GM12878 (cell line): ENCODE measurements at regions not wholly inside any gene's neighbourhood (a gene's known extent, or its start where the extent isn't known, plus 50 kb on each side); places are given as distances from the start of the nearest gene placed in this dataset.

Experiments used
- ATAC-seq: fragments of 200-7000 bp; cut with Tn5 transposase; 3 replicates; pipeline ENCODE4 v1.9.1; 2020; ENCODE audit warnings: mild to moderate bottlenecking, moderate library complexity
- BruUV-seq: library from RNA; stranded (reverse); fragments of 400-500 nt; replicated peaks from 2 replicates; lab custom pipeline; 2021; lab: Mats Ljungman, UMichigan
- CTCF ChIA-PET: fragments of 300-600 bp; sonication (Branson Sonifier 250); formaldehyde crosslinking; extraction: SDS; loops from one replicate; lab custom pipeline; 2021; ENCODE audit warnings: inconsistent platforms; lab: Yijun Ruan, JAX
- POLR2A ChIA-PET: fragments of 350-600 bp; formaldehyde crosslinking; extraction: SDS; loops from one replicate; lab custom pipeline; 2021; ENCODE audit warnings: inconsistent platforms; lab: Charles Lee
- RAD21 ChIA-PET: fragments of 300-600 bp; sonication (Branson Sonifier 250); formaldehyde crosslinking; loops from one replicate; lab custom pipeline; 2023; ENCODE audit warnings: antibody characterized with exemption; ENCODE audit not compliant: unreplicated experiment; lab: Charles Lee
- SMC1A ChIA-PET: fragments of 300-600 bp; sonication (Branson Sonifier 250); formaldehyde crosslinking; loops from one replicate; lab custom pipeline; 2023; ENCODE audit not compliant: unreplicated experiment, uncharacterized antibody; lab: Charles Lee
- DNase-seq: peaks from one replicate; pipeline ENCODE4 v3.0.0-alpha.2; 2011; ENCODE audit warnings: low read depth, low spot score
- FAIRE-seq: peaks from 3 replicates; lab custom pipeline; 2011; peaks lifted over from hg19 to GRCh38; lab: Jason Lieb, UNC
- H2AFZ ChIP-seq: 2 replicates; pipeline ENCODE4 v1.6.0; 2011; ENCODE audit warnings: low read depth, low read length, control low read depth; ENCODE audit not compliant: control insufficient read depth
- H3K27ac ChIP-seq: 2 replicates; pipeline ENCODE4 v1.5.1; 2011; ENCODE audit warnings: control low read depth; ENCODE audit not compliant: control insufficient read depth, insufficient read depth
- H3K27me3 ChIP-seq, 2 experiments: replicated peaks in 1 of 2; 2 replicates each; pipeline versions ENCODE4 v1.6.0 to v1.6.1; 2011; ENCODE audit warnings: low read length in 1 of 2; ENCODE audit not compliant: control insufficient read depth in 2 of 2, insufficient read depth in 2 of 2
- H3K36me3 ChIP-seq, 2 experiments: 2 replicates each; pipeline ENCODE4 v1.5.1; 2011; ENCODE audit warnings: low read length in 1 of 2; ENCODE audit not compliant: control insufficient read depth in 2 of 2, insufficient read depth in 2 of 2
- H3K4me1 ChIP-seq: 2 replicates; pipeline ENCODE4 v1.6.1; 2011; ENCODE audit warnings: mild to moderate bottlenecking, low read length, moderate library complexity, mixed read lengths; ENCODE audit not compliant: control insufficient read depth, insufficient read depth
- H3K4me2 ChIP-seq: 2 replicates; pipeline ENCODE4 v1.6.0; 2011; ENCODE audit warnings: control low read depth; ENCODE audit not compliant: control insufficient read depth, insufficient read depth
- H3K4me3 ChIP-seq: fragments of 200-600 bp; sonication (generic); 2 replicates; pipeline ENCODE4 v1.5.1; 2016
- H3K79me2 ChIP-seq: 2 replicates; pipeline ENCODE4 v1.6.0; 2011; ENCODE audit warnings: low read length; ENCODE audit not compliant: control insufficient read depth, insufficient read depth
- H3K9ac ChIP-seq: 2 replicates; pipeline ENCODE4 v1.8.0; 2011; ENCODE audit warnings: low read length, control low read depth, mixed read lengths; ENCODE audit not compliant: control insufficient read depth, insufficient read depth
- H3K9me3 ChIP-seq: replicated peaks from 3 replicates; pipeline ENCODE4 v1.5.1; 2011; ENCODE audit warnings: mild to moderate bottlenecking, low read length; ENCODE audit not compliant: control insufficient read depth, insufficient read depth
- H4K20me1 ChIP-seq: 2 replicates; pipeline ENCODE4 v1.6.0; 2011; ENCODE audit not compliant: control insufficient read depth, insufficient read depth
- BHLHE40 ChIP-seq, 2 experiments: fragments of 450-650 bp in 1 of 2; IDR thresholded peaks; 2 replicates each; pipeline ENCODE4 v1.6.1; 2011 to 2017; ENCODE audit warnings: low read depth in 2 of 2, borderline replicate concordance in 1 of 2, improper control_type of control experiment in 1 of 2, low read length in 1 of 2, mild to moderate bottlenecking in 1 of 2
- CHD4 ChIP-seq: fragments of 200-600 bp; sonication (generic); IDR thresholded peaks from 2 replicates; pipeline ENCODE4 v1.6.1; 2016; ENCODE audit warnings: mild to moderate bottlenecking
- DPF2 ChIP-seq: fragments of 450-650 bp; IDR thresholded peaks from 2 replicates; pipeline ENCODE4 v1.6.1; 2017; ENCODE audit warnings: mild to moderate bottlenecking
- HDAC2 ChIP-seq: fragments of 200-600 bp; sonication (generic); IDR thresholded peaks from 2 replicates; pipeline ENCODE4 v1.6.1; 2017
- IRF4 ChIP-seq: IDR thresholded peaks from 2 replicates; pipeline ENCODE4 v1.6.1; 2011; ENCODE audit warnings: low read depth, low read length
- JUND ChIP-seq: IDR thresholded peaks from 2 replicates; pipeline ENCODE4 v1.6.1; 2012; ENCODE audit warnings: low read depth, mild to moderate bottlenecking, low read length, improper control_type of control experiment, moderate library complexity
- POLR2AphosphoS5 ChIP-seq: IDR thresholded peaks from 2 replicates; pipeline ENCODE4 v1.6.1; 2011; ENCODE audit warnings: mild to moderate bottlenecking, low read length, inconsistent platforms
- RCOR1 ChIP-seq: conservative IDR thresholded peaks from 2 replicates; pipeline ENCODE4 v1.6.1; 2012; ENCODE audit warnings: low read depth, low read length, improper control_type of control experiment
- SMAD1 ChIP-seq: fragments of 450-650 bp; IDR thresholded peaks from 2 replicates; pipeline ENCODE4 v1.6.1; 2018; ENCODE audit warnings: mild to moderate bottlenecking, low read depth; ENCODE audit not compliant: partially characterized antibody
- SMARCA5 ChIP-seq: fragments of 450-650 bp; IDR thresholded peaks from 2 replicates; pipeline ENCODE4 v1.6.1; 2017; ENCODE audit warnings: mild to moderate bottlenecking
- ZBED1 ChIP-seq: IDR thresholded peaks from 2 replicates; pipeline ENCODE4 v1.6.1; 2016; ENCODE audit warnings: borderline replicate concordance
- WGBS: methylation state at CpG from one replicate; pipeline ENCODE4 v1.1.6; 2016; ENCODE audit warnings: low lambda C conversion rate; ENCODE audit not compliant: insufficient replicate concordance, insufficient coverage; ENCODE audit errors: missing lambda C conversion rate; 5-methylcytosine and 5-hydroxymethylcytosine counted together
- in situ Hi-C: fragments of 300-500 bp; cut with MboI; formaldehyde crosslinking; loops from 9 replicates; pipeline ENCODE4 v1.14.3; 2018; ENCODE audit warnings: mixed read lengths
- intact Hi-C: fragments of 100-400 bp; cut with micrococcal nuclease; formaldehyde crosslinking; loops from one replicate; pipeline ENCODE4 v1.14.2; 2022; ENCODE audit not compliant: unreplicated experiment
- TF ChIP-seq, protein P1 (sequence below): IDR thresholded peaks from 2 replicates; pipeline ENCODE4 v1.6.1; 2011; ENCODE audit warnings: low read depth, low read length, improper control_type of control experiment, borderline replicate concordance
- TF ChIP-seq, protein P2 (sequence below): IDR thresholded peaks from 2 replicates; pipeline ENCODE4 v1.6.1; 2011; ENCODE audit warnings: borderline replicate concordance, low read depth, mild to moderate bottlenecking, moderate library complexity, mixed read lengths, low read length; ENCODE audit not compliant: insufficient read depth; ENCODE audit errors: extremely low read length
- TF ChIP-seq, protein P3 (sequence below): IDR thresholded peaks from 2 replicates; pipeline ENCODE4 v1.6.1; 2012; ENCODE audit warnings: low read length, inconsistent platforms

DNA sequence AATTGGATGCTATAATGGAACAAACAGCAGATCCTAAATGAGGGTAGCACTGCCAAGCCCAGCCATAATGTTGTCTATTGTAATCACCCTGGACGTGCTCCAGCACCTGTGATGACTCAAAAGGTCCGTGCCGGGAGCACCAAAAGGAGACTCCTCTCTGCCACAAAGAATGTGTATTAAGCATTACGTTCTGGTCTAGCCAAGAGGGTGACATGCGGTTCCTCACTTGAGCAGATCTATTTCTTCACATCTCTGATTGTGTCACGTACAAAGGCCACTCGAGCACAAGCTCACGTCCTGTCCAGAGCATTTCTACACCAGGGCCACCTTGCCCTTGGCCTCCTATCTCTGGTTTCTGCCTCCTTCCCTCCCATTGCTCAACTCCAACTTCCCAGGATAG, 219.9 kb upstream of the IRS2 start:
- no peaks in the 10 kb centered on the region for H3K4me1 ChIP-seq
- BruUV-seq, result no TSS peak
- ATAC-seq (no peak), FAIRE-seq (no peak), DNase-seq (no peak)
- ChIA-PET POLR2A (no interaction called here), RAD21 (no interaction called here), SMC1A (no interaction called here), CTCF (no interaction called here)
- H3K27ac ChIP-seq, result no peak overlapping the region
- H3K9ac ChIP-seq, result no peak overlapping the region
- in situ Hi-C loops (no loop called here), intact Hi-C loops (no loop called here)
- no peak overlapping the region for H3K4me2 ChIP-seq
- 25% methylated on average over 8 of the region's 8 CpGs for WGBS
- H4K20me1 ChIP-seq, result no peaks in the 10 kb centered on the region
- H3K4me3 ChIP-seq, result no peak overlapping the region
- H3K79me2 ChIP-seq, result no peaks in the 10 kb centered on the region
- no peaks in the 10 kb centered on the region for H3K27me3 ChIP-seq
- no peaks in the 10 kb centered on the region for H3K36me3 ChIP-seq
- TF ChIP-seq, protein P1, sequence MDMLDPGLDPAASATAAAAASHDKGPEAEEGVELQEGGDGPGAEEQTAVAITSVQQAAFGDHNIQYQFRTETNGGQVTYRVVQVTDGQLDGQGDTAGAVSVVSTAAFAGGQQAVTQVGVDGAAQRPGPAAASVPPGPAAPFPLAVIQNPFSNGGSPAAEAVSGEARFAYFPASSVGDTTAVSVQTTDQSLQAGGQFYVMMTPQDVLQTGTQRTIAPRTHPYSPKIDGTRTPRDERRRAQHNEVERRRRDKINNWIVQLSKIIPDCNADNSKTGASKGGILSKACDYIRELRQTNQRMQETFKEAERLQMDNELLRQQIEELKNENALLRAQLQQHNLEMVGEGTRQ, result no peak
- no peak for TF ChIP-seq JUND
- no peak for TF ChIP-seq SMARCA5
- TF ChIP-seq POLR2AphosphoS5, result no peak
- no peak for TF ChIP-seq CHD4
- TF ChIP-seq, protein P2, sequence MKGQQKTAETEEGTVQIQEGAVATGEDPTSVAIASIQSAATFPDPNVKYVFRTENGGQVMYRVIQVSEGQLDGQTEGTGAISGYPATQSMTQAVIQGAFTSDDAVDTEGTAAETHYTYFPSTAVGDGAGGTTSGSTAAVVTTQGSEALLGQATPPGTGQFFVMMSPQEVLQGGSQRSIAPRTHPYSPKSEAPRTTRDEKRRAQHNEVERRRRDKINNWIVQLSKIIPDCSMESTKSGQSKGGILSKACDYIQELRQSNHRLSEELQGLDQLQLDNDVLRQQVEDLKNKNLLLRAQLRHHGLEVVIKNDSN, result no peak
- no peak for TF ChIP-seq SMAD1
- TF ChIP-seq ZBED1, result no peak
- TF ChIP-seq HDAC2, result no peak
- TF ChIP-seq BHLHE40 (IDR thresholded peaks at IDR 0.05; ENCODE audit: borderline replicate concordance in 1 of 2, low read depth in 2 of 2, low read length in 1 of 2), result no peak
- no peak for TF ChIP-seq DPF2
- TF ChIP-seq RCOR1, result no peak
- TF ChIP-seq IRF4, result no peak
- TF ChIP-seq, protein P3, sequence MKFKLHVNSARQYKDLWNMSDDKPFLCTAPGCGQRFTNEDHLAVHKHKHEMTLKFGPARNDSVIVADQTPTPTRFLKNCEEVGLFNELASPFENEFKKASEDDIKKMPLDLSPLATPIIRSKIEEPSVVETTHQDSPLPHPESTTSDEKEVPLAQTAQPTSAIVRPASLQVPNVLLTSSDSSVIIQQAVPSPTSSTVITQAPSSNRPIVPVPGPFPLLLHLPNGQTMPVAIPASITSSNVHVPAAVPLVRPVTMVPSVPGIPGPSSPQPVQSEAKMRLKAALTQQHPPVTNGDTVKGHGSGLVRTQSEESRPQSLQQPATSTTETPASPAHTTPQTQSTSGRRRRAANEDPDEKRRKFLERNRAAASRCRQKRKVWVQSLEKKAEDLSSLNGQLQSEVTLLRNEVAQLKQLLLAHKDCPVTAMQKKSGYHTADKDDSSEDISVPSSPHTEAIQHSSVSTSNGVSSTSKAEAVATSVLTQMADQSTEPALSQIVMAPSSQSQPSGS, result no peak
- no peak overlapping the region for H2AFZ ChIP-seq
- no peaks in the 10 kb centered on the region for H3K9me3 ChIP-seq
